IMR-90 (cell line): ENCODE measurements at regions not wholly inside any gene's neighbourhood (a gene's known extent, or its start where the extent isn't known, plus 50 kb on each side); places are given as distances from the start of the nearest gene placed in this dataset.
"Not testable (repeated sequence)": the region's sequence is repeated elsewhere in the genome, so short reads cannot be mapped to it uniquely, and the experiment has no call there.

Experiments used
- ATAC-seq: fragments of 200-7000 bp; cut with Tn5 transposase; 2 replicates; pipeline ENCODE4 v1.9.1; 2020; ENCODE audit warnings: low read depth, mild to moderate bottlenecking, moderate library complexity
- BruUV-seq: library from RNA; stranded (reverse); fragments of 400-500 nt; replicated peaks from 2 replicates; lab custom pipeline; 2021; lab: Mats Ljungman, UMichigan
- CTCF ChIA-PET: fragments of 300-600 bp; formaldehyde crosslinking; extraction: SDS; loops from one replicate; lab custom pipeline; 2021; ENCODE audit warnings: antibody characterized with exemption; lab: Yijun Ruan, JAX
- POLR2A ChIA-PET: fragments of 300-600 bp; sonication (Branson Sonifier 250); formaldehyde crosslinking; loops from one replicate; lab custom pipeline; 2022; ENCODE audit warnings: antibody characterized with exemption; ENCODE audit not compliant: unreplicated experiment; lab: Charles Lee
- DNase-seq: peaks from one replicate; pipeline ENCODE4 v3.0.0; 2013
- H2AFZ ChIP-seq: replicated peaks from 2 replicates; pipeline ENCODE3; 2013; ENCODE audit warnings: low read length, mild to moderate bottlenecking; ENCODE audit not compliant: poor library complexity
- H2AK5ac ChIP-seq: 2 replicates; pipeline ENCODE4 v1.6.1; 2013; ENCODE audit warnings: low read depth, low read length, inconsistent platforms
- H2AK9ac ChIP-seq: replicated peaks from 2 replicates; pipeline ENCODE3; 2013; ENCODE audit warnings: mild to moderate bottlenecking, low read depth, low read length, moderate library complexity; ENCODE audit not compliant: poor library complexity
- H2BK120ac ChIP-seq: 2 replicates; pipeline ENCODE4 v1.6.1; 2013; ENCODE audit warnings: low read depth, low read length, inconsistent platforms
- H2BK15ac ChIP-seq: 3 replicates; pipeline ENCODE4 v1.6.1; 2013; ENCODE audit warnings: low read depth, low read length, inconsistent platforms
- H2BK20ac ChIP-seq: 2 replicates; pipeline ENCODE4 v1.6.1; 2013; ENCODE audit warnings: low read depth, mild to moderate bottlenecking, inconsistent platforms, low read length, moderate library complexity
- H2BK5ac ChIP-seq: 2 replicates; pipeline ENCODE4 v1.6.1; 2013; ENCODE audit warnings: mild to moderate bottlenecking, low read depth, low read length, inconsistent platforms; ENCODE audit not compliant: poor library complexity, severe bottlenecking
- H3K14ac ChIP-seq: replicated peaks from 2 replicates; pipeline ENCODE4 v1.6.1; 2013; ENCODE audit warnings: low read depth, low read length, inconsistent platforms
- H3K18ac ChIP-seq: 2 replicates; pipeline ENCODE4 v1.6.1; 2013; ENCODE audit warnings: low read depth, low read length, control low read depth
- H3K23ac ChIP-seq: 2 replicates; pipeline ENCODE4 v1.6.1; 2013; ENCODE audit warnings: low read depth, low read length, inconsistent platforms
- H3K27ac ChIP-seq: 2 replicates; pipeline ENCODE4 v1.5.1; 2013; ENCODE audit warnings: mild to moderate bottlenecking, control low read depth, low read length; ENCODE audit not compliant: insufficient read depth
- H3K27me3 ChIP-seq: 2 replicates; pipeline ENCODE4 v1.6.1; 2013; ENCODE audit warnings: low read length; ENCODE audit not compliant: control insufficient read depth, insufficient read depth
- H3K36me3 ChIP-seq: 2 replicates; pipeline ENCODE4 v1.6.1; 2013; ENCODE audit warnings: low read length, mixed read lengths; ENCODE audit not compliant: control insufficient read depth, insufficient read depth
- H3K4ac ChIP-seq: 2 replicates; pipeline ENCODE4 v1.6.1; 2013; ENCODE audit warnings: low read depth, low read length, inconsistent platforms
- H3K4me1 ChIP-seq: 2 replicates; pipeline ENCODE4 v1.6.1; 2013; ENCODE audit warnings: low read length, mixed read lengths; ENCODE audit not compliant: control insufficient read depth, insufficient read depth
- H3K4me2 ChIP-seq: 2 replicates; pipeline ENCODE4 v1.6.1; 2013; ENCODE audit warnings: low read depth, mild to moderate bottlenecking, control low read depth, low read length, moderate library complexity
- H3K4me3 ChIP-seq: 2 replicates; pipeline ENCODE4 v1.5.1; 2013; ENCODE audit warnings: low read depth, mild to moderate bottlenecking, control low read depth, low read length, moderate library complexity; ENCODE audit not compliant: insufficient read depth
- H3K56ac ChIP-seq: 2 replicates; pipeline ENCODE4 v1.6.1; 2013; ENCODE audit warnings: low read length, inconsistent platforms; ENCODE audit not compliant: insufficient read depth; ENCODE audit errors: extremely low read depth
- H3K79me1 ChIP-seq, 2 experiments: 2 replicates each; pipeline ENCODE4 v1.6.1; 2013; ENCODE audit warnings: low read length in 2 of 2, inconsistent platforms in 1 of 2, low read depth in 1 of 2
- H3K9ac ChIP-seq: 2 replicates; pipeline ENCODE4 v1.6.1; 2013; ENCODE audit warnings: low read depth, low read length, control low read depth
- H3K9me1 ChIP-seq: 2 replicates; pipeline ENCODE4 v1.6.1; 2013; ENCODE audit warnings: low read length, inconsistent platforms; ENCODE audit not compliant: insufficient read depth
- H3K9me3 ChIP-seq: 2 replicates; pipeline ENCODE4 v1.6.1; 2013; ENCODE audit warnings: low read length; ENCODE audit not compliant: control insufficient read depth, insufficient read depth
- H4K20me1 ChIP-seq: 2 replicates; pipeline ENCODE4 v1.6.1; 2013; ENCODE audit warnings: low read length, inconsistent platforms; ENCODE audit not compliant: insufficient read depth
- H4K5ac ChIP-seq: 2 replicates; pipeline ENCODE4 v1.6.1; 2013; ENCODE audit warnings: mild to moderate bottlenecking, low read depth, low read length, control low read depth
- H4K8ac ChIP-seq, 2 experiments: 2 replicates each; pipeline ENCODE4 v1.6.1; 2013; ENCODE audit warnings: low read depth in 2 of 2, low read length in 2 of 2, control low read depth in 1 of 2, inconsistent platforms in 1 of 2
- H4K91ac ChIP-seq: 2 replicates; pipeline ENCODE4 v1.6.1; 2013; ENCODE audit warnings: low read depth, low read length, inconsistent platforms; ENCODE audit not compliant: insufficient read depth
- WGBS, 2 experiments: methylation state at CpG; one replicate each; pipeline versions ENCODE4 v1.1.5 to v1.1.7; 2013; ENCODE audit warnings: missing lambda C conversion rate in 2 of 2; ENCODE audit not compliant: insufficient read length in 1 of 2; ENCODE audit errors: extremely low coverage in 2 of 2; 5-methylcytosine and 5-hydroxymethylcytosine counted together
- dilution Hi-C: fragments of 300-500 bp; cut with HindIII; formaldehyde crosslinking; loops from one replicate; pipeline ENCODE4 v1.14.3; 2018; ENCODE audit warnings: low sequenced_read_pairs; ENCODE audit not compliant: unreplicated experiment
- in situ Hi-C: fragments of 300-500 bp; cut with MboI; formaldehyde crosslinking; loops from 3 replicates; pipeline ENCODE4 v1.14.3; 2019; ENCODE audit warnings: low sequenced_read_pairs, inconsistent platforms, mixed read lengths
- intact Hi-C: fragments of 100-400 bp; cut with micrococcal nuclease; formaldehyde crosslinking; loops from 2 replicates; pipeline ENCODE4 v1.10.0; 2022

DNA sequence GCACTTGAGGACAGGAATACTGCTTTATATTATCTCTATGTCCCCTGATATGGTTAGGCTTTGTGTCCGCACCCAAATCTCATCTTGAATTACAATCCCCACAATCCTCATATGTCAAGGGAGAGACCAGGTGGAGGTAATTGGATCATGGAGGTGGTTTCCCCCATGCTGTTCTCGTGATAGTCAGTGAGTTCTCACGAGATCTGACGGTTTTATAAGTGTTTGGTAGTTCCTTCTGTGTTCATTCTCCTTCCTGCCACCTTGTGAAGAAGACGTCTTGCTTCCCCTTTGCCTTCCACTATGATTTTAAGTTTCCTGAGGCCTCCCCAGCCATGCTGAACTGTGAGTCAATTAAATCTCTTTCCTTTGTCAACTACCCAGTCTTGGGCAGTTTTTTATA, 51.7 kb upstream of the MDGA1 start:
- peaks cover 16% of the 10 kb centered on the region for H3K27me3 ChIP-seq
- H3K4me1 ChIP-seq, H4K5ac ChIP-seq, H3K9me3 ChIP-seq, H2AFZ ChIP-seq, CTCF ChIA-PET, H3K27ac ChIP-seq, H3K4ac ChIP-seq, H2BK120ac ChIP-seq, H4K20me1 ChIP-seq, BruUV-seq, H3K79me1 ChIP-seq, H3K4me2 ChIP-seq, H3K9ac ChIP-seq, H3K9me1 ChIP-seq, H3K14ac ChIP-seq, H4K91ac ChIP-seq, H4K8ac ChIP-seq, H3K23ac ChIP-seq, H2BK15ac ChIP-seq, H3K36me3 ChIP-seq, dilution Hi-C loops, H2AK9ac ChIP-seq, DNase-seq, H2BK5ac ChIP-seq, H2AK5ac ChIP-seq, in situ Hi-C loops, H3K18ac ChIP-seq, ATAC-seq, H3K56ac ChIP-seq, POLR2A ChIA-PET, H2BK20ac ChIP-seq, H3K4me3 ChIP-seq: not testable (repeated sequence)
- intact Hi-C loops, result loop anchor here (1.0 kb wide), 1 partner anchor 8 kb away; no protein-coding TSS in a partner anchor
- 40% methylated on average over 1 of the region's 5 CpGs; no CpG with 5 or more reads in 1 of the 2 experiments for WGBS, 2 experiments
